Fibroblast of lung (primary cell): ENCODE measurements at regions not wholly inside any gene's neighbourhood (a gene's known extent, or its start where the extent isn't known, plus 50 kb on each side); places are given as distances from the start of the nearest gene placed in this dataset.

Experiments
- DNase-seq, 2 donors: peaks; one replicate each; pipeline versions ENCODE4 v3.0.0 to v3.0.0-alpha.2; 2010; ENCODE audit warnings: low read depth in 2 of 2
- H2AFZ ChIP-seq: 2 replicates; pipeline ENCODE4 v1.5.1; 2012; ENCODE audit warnings: low read length, control low read depth, inconsistent platforms
- H3K27ac ChIP-seq: 2 replicates; pipeline ENCODE4 v1.5.1; 2011; ENCODE audit warnings: low read length, control low read depth; ENCODE audit not compliant: insufficient read depth
- H3K27me3 ChIP-seq: 2 replicates; pipeline ENCODE4 v1.5.1; 2011; ENCODE audit warnings: mild to moderate bottlenecking, low read length; ENCODE audit not compliant: control insufficient read depth, insufficient read depth
- H3K36me3 ChIP-seq: 2 replicates; pipeline ENCODE4 v1.5.1; 2011; ENCODE audit warnings: low read length; ENCODE audit not compliant: control insufficient read depth, insufficient read depth
- H3K4me1 ChIP-seq: 2 replicates; pipeline ENCODE4 v1.5.1; 2011; ENCODE audit warnings: low read length; ENCODE audit not compliant: control insufficient read depth, insufficient read depth; ENCODE audit errors: extremely low read depth
- H3K4me2 ChIP-seq: 2 replicates; pipeline ENCODE4 v1.5.1; 2011; ENCODE audit warnings: low read length, control low read depth; ENCODE audit not compliant: insufficient read depth; ENCODE audit errors: extremely low read depth
- H3K4me3 ChIP-seq, 4 experiments: fragments of 200-600 bp in 1 of 4; sonication (generic) in 1 of 4; replicated peaks in 1 of 4; 2 replicates each; pipeline ENCODE4 v1.5.1; 2011 to 2016; ENCODE audit warnings: low read length in 4 of 4, low read depth in 3 of 4, mild to moderate bottlenecking in 3 of 4, control low read depth in 2 of 4, inconsistent platforms in 1 of 4, mixed read lengths in 1 of 4; ENCODE audit not compliant: insufficient read depth in 1 of 4; ENCODE audit errors: control extremely low read depth in 1 of 4
- H3K79me2 ChIP-seq: 2 replicates; pipeline ENCODE4 v1.5.1; 2012; ENCODE audit warnings: mild to moderate bottlenecking, low read length, inconsistent platforms; ENCODE audit not compliant: control insufficient read depth, insufficient read depth
- H3K9ac ChIP-seq: 2 replicates; pipeline ENCODE4 v1.5.1; 2011; ENCODE audit warnings: mild to moderate bottlenecking, low read length, control low read depth; ENCODE audit not compliant: insufficient read depth
- H3K9me3 ChIP-seq: 2 replicates; pipeline ENCODE4 v1.5.1; 2012; ENCODE audit warnings: low read depth, low read length; ENCODE audit not compliant: control insufficient read depth, insufficient read depth
- H4K20me1 ChIP-seq: 2 replicates; pipeline ENCODE4 v1.5.1; 2011; ENCODE audit warnings: low read length; ENCODE audit not compliant: control insufficient read depth, insufficient read depth; ENCODE audit errors: extremely low read depth
- CTCF ChIP-seq, 2 donors: IDR thresholded peaks in 1 of 2; conservative IDR thresholded peaks in 1 of 2; 1 replicate in 1 of 2; 2 replicates in 1 of 2; pipeline ENCODE4 v1.5.1; 2011 to 2012; ENCODE audit warnings: low read length in 2 of 2, control low read depth in 1 of 2, inconsistent platforms in 1 of 2, low read depth in 1 of 2, mild to moderate bottlenecking in 1 of 2
- EZH2 ChIP-seq: IDR thresholded peaks from 2 replicates; pipeline ENCODE4 v1.5.1; 2012; ENCODE audit warnings: low read length, control low read depth, mild to moderate bottlenecking; ENCODE audit errors: missing control alignments

DNA sequence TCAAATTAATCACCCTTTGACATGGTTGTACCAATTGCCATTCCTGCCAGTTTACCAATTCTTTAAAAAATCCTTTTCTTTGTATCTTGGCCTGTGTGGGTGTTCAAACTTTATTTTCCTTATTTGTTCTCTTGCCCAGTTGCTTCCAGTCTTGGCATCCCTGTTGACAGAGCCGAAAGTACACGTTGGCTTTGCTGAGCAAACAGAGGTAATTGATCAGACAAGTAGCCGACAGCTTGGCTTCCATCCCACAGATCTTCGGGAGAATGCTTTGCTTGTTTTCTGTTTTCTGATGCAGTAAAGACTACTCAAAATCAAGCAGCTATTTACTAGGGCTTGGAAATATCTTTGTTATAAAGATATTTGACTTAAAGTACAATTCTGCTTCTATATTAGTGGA, 506.8 kb upstream of the SALL1 start:
- no peak overlapping the region for H3K4me3 ChIP-seq
- no peak overlapping the region for H3K27ac ChIP-seq
- no peaks in the 10 kb centered on the region for H3K9me3 ChIP-seq
- H3K9ac ChIP-seq: no peak overlapping the region
- H3K4me1 ChIP-seq: no peaks in the 10 kb centered on the region
- H2AFZ ChIP-seq: no peak overlapping the region
- DNase-seq: no peak
- no peaks in the 10 kb centered on the region for H3K27me3 ChIP-seq
- no peak overlapping the region for H3K4me2 ChIP-seq
- no peaks in the 10 kb centered on the region for H3K36me3 ChIP-seq
- H4K20me1 ChIP-seq: no peaks in the 10 kb centered on the region
- no peak for TF ChIP-seq EZH2
- no peak for TF ChIP-seq CTCF (conservative IDR thresholded peaks at IDR 0.05 in 1 of 2, IDR thresholded peaks at IDR 0.05 in 1 of 2; ENCODE audit: low read depth in 1 of 2, low read length in 2 of 2)
- no peaks in the 10 kb centered on the region for H3K79me2 ChIP-seq

GRCh38 chr16:51655249-51655648, 504.2 kb upstream of the SALL1 start:
- TF ChIP-seq EZH2 (no peak), CTCF (conservative IDR thresholded peaks at IDR 0.05 in 1 of 2, IDR thresholded peaks at IDR 0.05 in 1 of 2; ENCODE audit: low read depth in 1 of 2, low read length in 2 of 2) (no peak)
- H3K27ac ChIP-seq: no peak overlapping the region
- no peaks in the 10 kb centered on the region for H3K79me2 ChIP-seq
- H3K27me3 ChIP-seq: no peaks in the 10 kb centered on the region
- H3K4me3 ChIP-seq: no peak overlapping the region
- no peaks in the 10 kb centered on the region for H4K20me1 ChIP-seq
- no peak for DNase-seq
- no peaks in the 10 kb centered on the region for H3K9me3 ChIP-seq
- no peak overlapping the region for H3K9ac ChIP-seq
- no peak overlapping the region for H2AFZ ChIP-seq
- H3K4me1 ChIP-seq: no peaks in the 10 kb centered on the region
- H3K36me3 ChIP-seq: no peaks in the 10 kb centered on the region
- no peak overlapping the region for H3K4me2 ChIP-seq

DNA sequence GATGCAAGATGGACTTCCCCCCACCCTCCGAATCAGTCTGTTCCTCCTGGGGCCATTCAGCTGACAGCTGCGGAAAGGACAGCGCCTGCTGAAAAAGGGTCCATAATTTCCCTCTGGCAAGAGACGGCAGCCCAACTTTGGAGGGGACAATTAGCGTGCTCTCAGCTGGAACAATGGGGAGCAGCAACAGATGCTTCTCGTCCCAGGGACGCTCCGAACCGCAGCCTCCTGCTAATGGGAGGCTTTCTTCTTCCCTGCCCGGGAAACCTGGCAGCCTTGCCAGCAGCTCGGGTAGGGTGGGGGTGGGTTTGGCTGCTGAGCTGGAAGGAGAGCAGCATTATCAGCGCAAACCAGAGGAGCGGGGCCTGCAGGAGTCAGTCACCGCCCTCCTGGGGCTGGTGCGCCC, 500.0 kb upstream of the SALL1 start:
- Histone ChIP-seq H2AFZ (no peak overlapping the region), H4K20me1 (no peaks in the 10 kb centered on the region), H3K9me3 (no peaks in the 10 kb centered on the region), H3K9ac (no peak overlapping the region), H3K79me2 (no peaks in the 10 kb centered on the region), H3K4me1 (no peaks in the 10 kb centered on the region), H3K27me3 (no peaks in the 10 kb centered on the region), H3K27ac (no peak overlapping the region), H3K36me3 (no peaks in the 10 kb centered on the region), H3K4me3 (no peak overlapping the region), H3K4me2 (no peak overlapping the region)
- TF ChIP-seq CTCF (conservative IDR thresholded peaks at IDR 0.05 in 1 of 2, IDR thresholded peaks at IDR 0.05 in 1 of 2; ENCODE audit: low read depth in 1 of 2, low read length in 2 of 2): no peak
- no peak for TF ChIP-seq EZH2
- peak in 1 of 2 donors; percentile 35 for DNase-seq
